ENCODE measurements at regions not wholly inside any gene's neighbourhood (a gene's known extent, or its start where the extent isn't known, plus 50 kb on each side); places are given as distances from the start of the nearest gene placed in this dataset.
A peak's percentile ranks its signal among the peaks of the same experiment; 100 is the strongest.
"Not testable (repeated sequence)": the region's sequence is repeated elsewhere in the genome, so short reads cannot be mapped to it uniquely, and the experiment has no call there.

GRCh38 chr22:25431637-25432342 is 132.7 kb upstream of the GRK3 start:
- not testable (repeated sequence) for H3K36me3 Mint-ChIP-seq, H3K9me3 Mint-ChIP-seq, H3K4me1 Mint-ChIP-seq, H3K27ac Mint-ChIP-seq, H3K4me3 Mint-ChIP-seq, ATAC-seq
- H3K27me3 Mint-ChIP-seq: peaks cover 46% of the 10 kb centered on the region

- H3K4me3 Mint-ChIP-seq, ATAC-seq, H3K4me1 Mint-ChIP-seq, H3K27ac Mint-ChIP-seq, H3K36me3 Mint-ChIP-seq, H3K9me3 Mint-ChIP-seq: not testable (repeated sequence)
- H3K27me3 Mint-ChIP-seq: peaks cover 36% of the 10 kb centered on the region
Measured at GRCh38 chr22:25433381-25433970, 131.0 kb upstream of the GRK3 start.

DNA sequence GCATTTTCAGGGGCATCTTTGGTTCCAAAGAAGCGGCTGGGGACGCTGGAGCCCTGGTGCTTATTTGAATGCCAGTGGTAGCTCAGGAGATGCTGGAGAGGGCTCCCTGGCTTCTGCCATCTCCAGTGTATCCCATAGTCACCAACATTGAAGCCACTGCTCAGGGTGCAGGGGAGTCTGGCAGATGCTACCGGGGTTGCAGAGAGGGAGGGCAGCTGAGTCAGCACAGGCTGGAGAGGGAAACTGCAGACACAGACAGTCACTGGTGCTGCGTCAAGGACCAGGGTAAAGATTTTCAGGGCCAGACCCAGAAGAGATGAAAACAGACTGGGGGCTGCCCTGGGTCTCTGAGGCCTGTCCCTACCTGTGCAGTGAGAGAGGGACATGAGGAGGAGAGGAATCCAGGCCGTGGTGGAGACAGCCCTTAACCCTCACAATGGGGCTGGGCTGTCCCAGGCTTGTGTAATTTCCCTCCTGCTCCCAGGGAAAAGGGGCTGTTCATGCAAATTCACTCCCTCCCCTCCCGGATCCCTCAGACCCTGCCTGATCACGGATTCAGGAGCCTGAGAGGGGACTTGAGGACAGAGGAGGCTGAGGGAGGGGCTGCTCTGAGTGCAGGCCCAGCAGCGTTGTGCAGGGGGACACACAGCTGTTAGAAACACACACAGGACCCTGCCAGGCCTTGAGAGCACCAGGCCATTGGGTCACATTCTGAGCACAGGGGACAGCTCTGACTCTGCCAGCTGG is 126.9 kb upstream of the GRK3 start:
- ATAC-seq: no peak
- Mint-ChIP-seq H3K4me1 (no peaks in the 10 kb centered on the region), H3K9me3 (no peaks in the 10 kb centered on the region), H3K4me3 (no peak overlapping the region), H3K36me3 (no peaks in the 10 kb centered on the region), H3K27me3 (peaks cover 7% of the 10 kb centered on the region), H3K27ac (peak overlapping the region; percentile 22)

- ATAC-seq: no peak
- H3K27me3 Mint-ChIP-seq: no peaks in the 10 kb centered on the region
- peaks cover 33% of the 10 kb centered on the region for H3K4me1 Mint-ChIP-seq
- no peaks in the 10 kb centered on the region for H3K9me3 Mint-ChIP-seq
- peak overlapping the region; percentile 79 for H3K27ac Mint-ChIP-seq
- H3K36me3 Mint-ChIP-seq: peaks cover 8% of the 10 kb centered on the region
- peak overlapping the region; percentile 83 for H3K4me3 Mint-ChIP-seq
Measured at GRCh38 chr22:25447067-25447685, 117.3 kb upstream of the GRK3 start.

DNA sequence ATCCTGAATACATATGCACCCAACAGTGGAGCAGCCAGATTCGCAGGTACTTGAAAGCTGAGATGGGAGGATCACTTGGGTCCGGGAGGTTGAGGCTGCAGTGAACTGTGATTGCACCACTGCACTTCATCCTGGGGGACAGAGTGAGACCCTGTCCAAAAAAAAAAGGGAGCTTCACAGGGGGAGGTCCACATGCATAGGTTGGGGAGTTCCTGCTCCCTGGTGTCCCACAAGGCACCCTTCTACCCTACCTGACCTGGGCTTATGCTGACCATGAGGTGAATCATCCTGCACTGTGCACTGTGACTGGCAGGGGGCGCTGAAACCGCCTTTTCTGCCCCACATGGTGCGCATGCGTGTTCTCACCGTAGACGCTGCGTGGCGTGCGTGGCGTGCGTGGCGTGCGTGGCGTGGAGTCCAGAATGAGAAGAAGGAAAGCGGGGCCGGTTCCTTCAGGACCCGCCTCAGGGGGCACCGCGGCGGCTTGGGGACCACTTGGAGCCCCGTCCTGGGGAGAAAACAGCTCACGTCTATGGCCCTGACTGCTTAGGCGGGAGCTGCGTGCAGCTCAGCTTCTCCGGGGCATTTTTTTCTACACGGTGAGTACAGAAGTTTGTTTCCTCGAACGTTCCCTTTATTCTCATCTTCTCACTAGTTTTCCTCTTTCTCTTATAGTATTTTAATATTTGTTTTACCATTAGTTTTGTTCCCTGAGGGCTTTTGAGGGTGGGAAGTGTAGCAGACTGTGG is 116.6 kb upstream of the GRK3 start:
- H3K27me3 Mint-ChIP-seq: no peaks in the 10 kb centered on the region
- peaks cover 40% of the 10 kb centered on the region for H3K4me1 Mint-ChIP-seq
- H3K4me3 Mint-ChIP-seq: peak overlapping the region; percentile 83

DNA sequence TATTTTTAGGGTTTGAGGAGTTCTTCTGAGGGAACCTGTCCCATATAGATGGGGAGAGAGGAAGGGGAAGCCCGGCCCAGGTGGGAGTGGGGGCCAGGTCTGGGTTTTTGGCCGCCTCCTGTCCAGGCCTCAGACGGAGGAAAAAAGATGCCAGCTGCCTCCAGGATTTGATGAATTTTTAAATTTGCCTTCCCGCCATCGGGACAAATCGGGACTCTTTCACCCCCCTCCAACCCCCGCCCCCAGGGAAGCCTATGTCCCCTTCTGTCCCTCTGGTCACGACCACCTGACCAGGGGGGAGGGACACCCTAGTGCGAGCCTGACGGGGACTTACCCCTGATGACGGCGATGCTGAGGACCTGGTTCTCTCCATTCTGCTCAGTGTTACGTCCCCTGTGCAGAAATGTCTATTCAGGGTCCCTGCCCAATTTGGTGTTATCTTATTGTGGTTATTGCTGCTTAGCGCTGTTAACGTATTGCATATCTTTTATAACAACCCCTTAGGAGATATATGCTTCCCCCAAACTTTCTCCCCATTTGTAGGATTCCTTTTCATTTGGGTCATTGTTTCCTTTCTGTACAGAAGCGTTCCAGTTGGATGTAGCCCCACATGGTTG is 115.9 kb upstream of the GRK3 start:
- no peaks in the 10 kb centered on the region for H3K27me3 Mint-ChIP-seq
- H3K27ac Mint-ChIP-seq: peak overlapping the region; percentile 79
- ATAC-seq: peak; percentile 53
- peak overlapping the region; percentile 83 for H3K4me3 Mint-ChIP-seq
- H3K4me1 Mint-ChIP-seq: peaks cover 45% of the 10 kb centered on the region
- H3K36me3 Mint-ChIP-seq: peaks cover 11% of the 10 kb centered on the region
- H3K9me3 Mint-ChIP-seq: no peaks in the 10 kb centered on the region

More for the DNA sequence above, 116.6 kb upstream of the GRK3 start:
- Mint-ChIP-seq H3K9me3 (no peaks in the 10 kb centered on the region), H3K36me3 (peaks cover 8% of the 10 kb centered on the region), H3K27ac (peak overlapping the region; percentile 79)
- peak; percentile 95 for ATAC-seq

GRCh38 chr22:25449781-25450317 is 114.6 kb upstream of the GRK3 start:
- ATAC-seq: no peak
- no peaks in the 10 kb centered on the region for H3K27me3 Mint-ChIP-seq
- H3K4me3 Mint-ChIP-seq: peak overlapping the region; percentile 26
- H3K27ac Mint-ChIP-seq: no peak overlapping the region
- H3K9me3 Mint-ChIP-seq: no peaks in the 10 kb centered on the region
- H3K36me3 Mint-ChIP-seq: peaks cover 17% of the 10 kb centered on the region
- H3K4me1 Mint-ChIP-seq: peaks cover 51% of the 10 kb centered on the region

DNA sequence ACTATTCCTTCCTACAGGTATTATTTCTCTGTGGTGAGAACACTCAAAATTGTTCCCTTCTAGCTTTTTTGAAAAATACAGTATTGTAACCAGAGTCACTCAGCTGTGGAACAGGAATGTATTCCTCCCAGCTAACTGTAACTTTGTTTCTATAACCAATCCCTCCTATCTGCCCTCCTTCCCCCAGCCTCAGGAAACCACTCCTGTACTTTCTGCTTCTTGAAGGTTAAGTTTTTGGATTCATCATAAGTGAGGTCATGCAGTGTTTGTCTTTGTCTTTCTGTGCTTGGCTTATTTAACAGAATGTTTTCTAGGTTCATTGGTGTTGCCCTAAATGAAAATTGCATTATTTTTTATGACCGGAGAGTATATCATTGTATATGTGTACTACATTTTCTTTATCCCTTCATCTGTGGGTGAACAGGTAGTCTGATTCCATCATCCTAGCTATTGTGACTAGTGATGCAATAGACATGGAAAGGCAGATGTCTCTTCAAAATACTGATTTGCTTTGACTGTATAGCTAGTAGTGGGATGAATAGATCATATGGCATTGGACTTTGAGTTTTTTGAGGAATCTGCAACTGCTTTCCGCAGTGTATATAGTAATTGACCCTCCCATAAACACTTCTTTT is 112.9 kb upstream of the GRK3 start:
- Mint-ChIP-seq H3K4me1 (peaks cover 53% of the 10 kb centered on the region), H3K27ac (no peak overlapping the region), H3K9me3 (no peaks in the 10 kb centered on the region), H3K4me3 (no peak overlapping the region), H3K27me3 (no peaks in the 10 kb centered on the region), H3K36me3 (peaks cover 22% of the 10 kb centered on the region)
- ATAC-seq: no peak

DNA sequence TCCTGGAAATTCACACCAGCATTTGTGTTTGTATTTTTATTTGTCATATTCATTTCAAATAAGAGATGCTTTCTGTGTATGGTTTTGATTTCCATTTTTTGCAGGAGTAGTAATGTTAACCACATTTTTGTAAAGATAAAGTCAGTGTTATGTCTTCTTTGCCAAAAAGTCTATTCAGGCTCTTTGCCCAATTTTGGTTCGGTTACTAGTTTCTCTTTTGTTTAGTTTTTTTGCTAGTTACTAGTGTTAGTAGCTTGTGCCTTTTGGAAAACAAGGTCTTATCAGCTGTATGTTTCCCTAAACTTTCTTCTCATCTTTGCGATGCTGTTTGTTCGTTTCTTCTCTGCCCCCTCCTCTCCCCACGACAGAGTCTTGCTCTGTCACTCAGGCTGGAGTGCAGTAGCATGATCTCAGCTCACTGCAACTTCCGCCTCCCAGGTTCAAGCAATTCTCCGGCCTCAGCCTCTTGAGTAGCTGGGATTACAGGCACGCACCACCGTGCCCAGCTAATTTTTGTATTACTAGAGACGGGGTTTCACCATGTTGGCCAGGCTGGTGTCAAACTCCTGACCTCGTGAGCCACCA is 112.3 kb upstream of the GRK3 start:
- Mint-ChIP-seq H3K27ac (no peak overlapping the region), H3K4me1 (peaks cover 55% of the 10 kb centered on the region), H3K36me3 (peaks cover 25% of the 10 kb centered on the region)

DNA sequence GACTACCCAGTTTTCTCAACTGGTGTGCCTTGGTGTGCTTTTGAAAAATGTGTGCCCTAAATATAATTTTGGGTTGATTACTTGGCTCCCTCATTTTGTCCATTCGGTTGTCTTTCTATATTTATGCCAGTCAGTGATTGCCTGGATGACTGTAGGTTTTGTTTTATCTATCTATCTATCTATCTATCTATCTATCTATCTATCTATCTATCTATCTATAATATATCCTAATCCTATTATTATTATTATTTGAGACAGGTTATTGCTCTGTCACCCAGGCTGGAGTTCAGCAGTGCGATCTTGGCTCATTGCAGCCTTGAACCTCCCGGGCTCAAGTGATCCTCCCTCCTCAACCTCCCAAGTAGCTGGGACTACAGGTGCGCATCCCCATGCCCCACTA is 111.4 kb upstream of the GRK3 start:
- H3K27me3 Mint-ChIP-seq: no peaks in the 10 kb centered on the region
- no peak for ATAC-seq
- peaks cover 25% of the 10 kb centered on the region for H3K36me3 Mint-ChIP-seq
- H3K27ac Mint-ChIP-seq: no peak overlapping the region
- peaks cover 55% of the 10 kb centered on the region for H3K4me1 Mint-ChIP-seq
- H3K4me3 Mint-ChIP-seq: no peak overlapping the region
- no peaks in the 10 kb centered on the region for H3K9me3 Mint-ChIP-seq

More for the DNA sequence above, 112.3 kb upstream of the GRK3 start:
- H3K27me3 Mint-ChIP-seq: no peaks in the 10 kb centered on the region
- ATAC-seq: no peak
- no peaks in the 10 kb centered on the region for H3K9me3 Mint-ChIP-seq
- H3K4me3 Mint-ChIP-seq: no peak overlapping the region

DNA sequence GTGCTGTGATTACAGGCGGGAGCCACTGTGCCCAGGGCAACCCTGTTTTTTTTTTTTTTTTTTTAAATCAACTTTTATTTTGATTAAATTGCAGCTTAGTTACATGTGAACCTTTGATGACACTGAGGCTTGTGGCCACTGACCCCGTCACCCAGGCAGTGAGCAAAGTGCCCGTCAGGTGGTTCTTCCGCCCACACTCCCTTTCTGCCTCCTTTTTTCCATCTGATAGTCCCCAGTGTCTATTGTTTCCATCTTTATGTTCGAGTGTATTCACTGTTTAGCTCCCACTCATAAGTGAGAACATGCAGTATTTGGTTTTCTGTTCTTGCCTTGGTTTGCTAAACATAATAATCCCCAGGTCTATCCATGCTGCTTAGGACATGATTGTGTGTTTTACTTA is 110.9 kb upstream of the GRK3 start:
- Mint-ChIP-seq H3K27me3 (no peaks in the 10 kb centered on the region), H3K36me3 (peaks cover 28% of the 10 kb centered on the region), H3K27ac (peak overlapping the region; percentile 70), H3K4me1 (peaks cover 55% of the 10 kb centered on the region), H3K4me3 (no peak overlapping the region), H3K9me3 (no peaks in the 10 kb centered on the region)
- ATAC-seq: no peak

DNA sequence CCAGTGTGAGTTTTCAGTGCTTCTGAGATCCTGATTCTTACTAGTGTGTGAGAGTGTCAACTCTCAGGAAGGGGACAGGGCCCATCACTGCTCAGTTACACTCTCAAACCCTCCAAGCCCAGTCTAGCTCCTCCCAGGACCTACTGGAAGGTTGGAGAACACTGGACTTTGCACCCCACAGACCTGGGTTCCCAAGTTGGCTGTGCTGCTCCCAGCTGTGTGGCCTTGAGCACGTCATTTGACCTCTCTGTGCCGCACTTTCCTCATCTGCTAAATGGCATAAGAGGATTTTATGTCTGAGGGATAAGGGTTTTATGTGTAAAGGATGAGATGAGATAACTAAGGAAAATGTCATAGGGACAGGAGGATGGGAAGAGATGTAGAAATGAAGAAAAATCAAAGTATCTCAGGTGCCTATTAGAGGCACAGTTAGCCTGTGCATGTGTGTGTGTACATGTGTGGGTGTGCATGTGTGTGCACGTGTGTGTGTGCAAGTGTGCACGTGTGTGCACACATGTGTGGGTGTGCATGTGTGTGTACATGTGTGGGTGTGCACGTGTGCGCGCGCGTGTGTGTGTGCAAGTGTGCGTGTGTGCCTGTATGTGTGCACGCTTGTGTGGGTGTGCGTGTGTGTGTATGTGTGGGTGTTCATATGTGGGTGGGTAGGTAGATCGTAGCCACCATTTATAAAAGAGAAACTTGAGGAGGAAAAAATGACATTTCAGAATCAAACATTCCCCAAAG is 108.0 kb upstream of the GRK3 start:
- ATAC-seq, H3K27ac Mint-ChIP-seq, H3K27me3 Mint-ChIP-seq, H3K4me3 Mint-ChIP-seq, H3K9me3 Mint-ChIP-seq: not testable (repeated sequence)
- Mint-ChIP-seq H3K4me1 (peaks cover 29% of the 10 kb centered on the region), H3K36me3 (peaks cover 54% of the 10 kb centered on the region)

GRCh38 chr22:25458631-25459030 is 105.8 kb upstream of the GRK3 start:
- not testable (repeated sequence) for ATAC-seq, H3K27me3 Mint-ChIP-seq, H3K9me3 Mint-ChIP-seq, H3K4me3 Mint-ChIP-seq
- Mint-ChIP-seq H3K4me1 (peaks cover 21% of the 10 kb centered on the region), H3K36me3 (peaks cover 52% of the 10 kb centered on the region), H3K27ac (peak overlapping the region; percentile 43)
